ENCODE measurements at regions not wholly inside any gene's neighbourhood (a gene's known extent, or its start where the extent isn't known, plus 50 kb on each side); places are given as distances from the start of the nearest gene placed in this dataset.
"Not testable (repeated sequence)": the region's sequence is repeated elsewhere in the genome, so short reads cannot be mapped to it uniquely, and the experiment has no call there.

DNA sequence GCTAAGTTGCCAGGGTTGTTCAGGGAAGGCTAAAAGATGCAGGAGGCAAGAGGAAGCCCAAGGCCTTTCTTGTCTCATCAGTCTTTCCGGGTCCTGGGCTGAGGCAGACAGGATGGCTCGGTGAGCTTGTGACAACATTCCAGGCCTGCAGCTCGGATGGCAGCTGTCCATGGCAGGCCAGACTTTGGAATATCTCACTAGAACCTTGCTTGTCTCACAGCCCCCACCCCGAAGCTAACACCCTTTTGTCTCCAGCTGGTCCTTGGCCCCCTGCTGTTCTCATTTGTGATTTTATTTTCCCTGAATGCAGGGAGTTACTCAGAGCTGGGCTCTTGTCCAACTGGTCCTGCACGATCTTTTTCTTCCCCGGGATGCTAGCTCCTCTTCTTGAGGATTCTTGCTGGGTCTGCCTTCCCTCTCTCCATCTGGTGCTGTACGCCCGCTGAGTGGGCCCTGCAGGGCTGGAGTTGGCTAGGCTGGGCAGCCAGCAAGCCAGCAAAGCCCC lies 477.2 kb upstream of the CAMK1G start:
- no peak for DNase-seq (ENCODE audit: low read depth)
- TF ChIP-seq, protein P1, sequence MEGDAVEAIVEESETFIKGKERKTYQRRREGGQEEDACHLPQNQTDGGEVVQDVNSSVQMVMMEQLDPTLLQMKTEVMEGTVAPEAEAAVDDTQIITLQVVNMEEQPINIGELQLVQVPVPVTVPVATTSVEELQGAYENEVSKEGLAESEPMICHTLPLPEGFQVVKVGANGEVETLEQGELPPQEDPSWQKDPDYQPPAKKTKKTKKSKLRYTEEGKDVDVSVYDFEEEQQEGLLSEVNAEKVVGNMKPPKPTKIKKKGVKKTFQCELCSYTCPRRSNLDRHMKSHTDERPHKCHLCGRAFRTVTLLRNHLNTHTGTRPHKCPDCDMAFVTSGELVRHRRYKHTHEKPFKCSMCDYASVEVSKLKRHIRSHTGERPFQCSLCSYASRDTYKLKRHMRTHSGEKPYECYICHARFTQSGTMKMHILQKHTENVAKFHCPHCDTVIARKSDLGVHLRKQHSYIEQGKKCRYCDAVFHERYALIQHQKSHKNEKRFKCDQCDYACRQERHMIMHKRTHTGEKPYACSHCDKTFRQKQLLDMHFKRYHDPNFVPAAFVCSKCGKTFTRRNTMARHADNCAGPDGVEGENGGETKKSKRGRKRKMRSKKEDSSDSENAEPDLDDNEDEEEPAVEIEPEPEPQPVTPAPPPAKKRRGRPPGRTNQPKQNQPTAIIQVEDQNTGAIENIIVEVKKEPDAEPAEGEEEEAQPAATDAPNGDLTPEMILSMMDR (conservative IDR thresholded peaks at IDR 0.05; ENCODE audit: low read depth, low read length): no peak
- no peak overlapping the region for H3K4me3 ChIP-seq (ENCODE audit: low read depth, low read length)

DNA sequence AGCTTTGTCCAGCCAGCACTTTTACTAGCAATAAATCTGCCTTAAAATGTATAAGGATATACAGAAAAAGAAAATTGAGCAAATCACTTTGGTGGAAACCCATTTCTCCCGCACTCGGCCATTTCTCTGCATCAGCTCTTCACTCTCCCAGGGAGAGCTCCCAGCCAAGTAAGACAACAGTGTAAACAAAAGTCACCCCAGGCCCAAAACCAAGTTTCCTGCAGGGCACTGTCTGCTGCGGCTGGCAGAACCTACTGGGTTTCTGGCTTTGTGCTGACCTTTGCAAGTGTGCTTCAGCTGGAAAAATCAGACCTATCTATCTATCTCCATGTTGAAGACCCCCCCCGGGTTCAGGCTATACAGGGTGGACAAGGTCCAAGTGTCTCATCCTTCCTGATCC lies 476.7 kb upstream of the CAMK1G start:
- TF ChIP-seq, protein P1 (conservative IDR thresholded peaks at IDR 0.05; ENCODE audit: low read depth, low read length): no peak
- no peak overlapping the region for H3K4me3 ChIP-seq (ENCODE audit: low read depth, low read length)
- no peak for DNase-seq (ENCODE audit: low read depth)

DNA sequence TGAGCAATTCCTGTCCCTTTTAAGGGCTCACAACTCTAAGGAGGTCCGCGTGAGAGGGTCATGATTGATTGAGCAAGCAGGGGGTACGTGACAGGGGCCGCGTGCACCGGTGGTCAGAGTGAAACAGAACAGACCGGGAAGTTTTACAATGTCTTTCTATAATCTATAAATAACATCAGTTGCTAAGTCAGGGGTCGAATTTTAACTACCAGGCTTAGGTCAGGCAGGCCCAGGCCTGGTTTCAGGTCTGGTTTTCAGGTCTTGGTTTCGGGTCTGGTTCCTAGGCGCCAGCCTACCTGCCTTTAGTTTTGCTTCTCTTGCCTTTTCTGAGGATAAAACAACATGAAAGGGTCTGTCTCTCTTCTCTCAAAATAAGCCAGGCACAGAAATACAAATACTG lies 476.0 kb upstream of the CAMK1G start:
- TF ChIP-seq, protein P1 (conservative IDR thresholded peaks at IDR 0.05; ENCODE audit: low read depth, low read length): no peak
- no peak overlapping the region for H3K4me3 ChIP-seq (ENCODE audit: low read depth, low read length)
- DNase-seq (ENCODE audit: low read depth): no peak

DNA sequence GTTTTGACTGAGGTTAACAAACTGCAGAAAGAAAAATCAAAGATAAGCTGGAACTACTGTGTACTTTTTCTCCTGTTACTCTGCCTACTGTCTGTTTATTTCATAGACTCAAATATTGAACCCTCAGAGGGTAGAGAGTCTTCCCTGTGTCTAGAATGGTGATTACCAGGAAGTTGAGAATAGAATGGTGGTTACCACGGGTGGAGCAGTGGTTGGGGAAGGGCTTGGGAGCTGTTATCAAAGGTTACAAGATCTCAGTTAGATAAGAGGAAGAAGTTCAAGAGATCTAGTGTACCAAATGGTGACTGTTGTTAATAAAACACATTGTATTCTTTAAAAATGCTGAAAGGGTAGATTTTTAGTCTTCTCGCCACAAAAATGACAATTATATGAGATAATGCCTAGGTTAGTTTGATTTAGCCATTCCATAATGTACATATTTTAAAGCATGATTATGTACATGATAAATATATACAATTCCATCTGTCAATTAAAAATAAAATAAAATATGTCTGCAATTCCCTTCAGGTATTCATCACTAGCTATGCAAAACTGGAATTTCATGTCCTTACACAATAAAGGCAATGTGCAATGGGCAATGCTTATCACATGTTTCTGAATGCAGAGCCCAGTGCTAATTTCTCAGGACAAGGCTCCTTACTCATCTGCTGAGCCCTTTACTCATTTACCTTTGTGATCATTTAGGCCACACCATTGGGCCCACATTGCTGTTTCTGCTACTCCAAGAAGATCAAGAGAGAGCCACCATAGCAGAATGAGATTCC lies 474.3 kb upstream of the CAMK1G start:
- TF ChIP-seq, protein P1 (conservative IDR thresholded peaks at IDR 0.05; ENCODE audit: low read depth, low read length): no peak
- DNase-seq (ENCODE audit: low read depth): no peak
- H3K4me3 ChIP-seq (ENCODE audit: low read depth, low read length): no peak overlapping the region

DNA sequence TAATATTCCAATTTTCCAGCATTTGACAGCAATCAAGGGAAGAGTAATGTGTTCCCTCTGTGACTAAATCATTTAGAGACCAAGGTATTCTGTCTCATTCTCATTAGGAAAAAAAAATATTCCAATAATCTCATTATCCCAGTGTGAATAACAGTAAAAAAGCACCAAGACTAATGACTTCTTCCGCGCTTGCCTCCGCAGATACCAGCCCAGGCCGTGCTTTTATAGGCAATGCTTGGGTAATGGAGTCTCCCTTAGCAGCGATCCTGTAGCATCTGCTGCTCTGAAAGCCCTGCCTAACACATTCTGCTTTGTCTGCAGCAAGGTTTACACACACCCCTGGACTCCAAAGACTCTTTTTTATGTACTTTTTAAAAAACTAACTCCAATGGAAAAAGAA lies 470.0 kb upstream of the CAMK1G start:
- DNase-seq (ENCODE audit: low read depth): no peak
- H3K4me3 ChIP-seq (ENCODE audit: low read depth, low read length): no peak overlapping the region
- TF ChIP-seq, protein P1 (conservative IDR thresholded peaks at IDR 0.05; ENCODE audit: low read depth, low read length): no peak

DNA sequence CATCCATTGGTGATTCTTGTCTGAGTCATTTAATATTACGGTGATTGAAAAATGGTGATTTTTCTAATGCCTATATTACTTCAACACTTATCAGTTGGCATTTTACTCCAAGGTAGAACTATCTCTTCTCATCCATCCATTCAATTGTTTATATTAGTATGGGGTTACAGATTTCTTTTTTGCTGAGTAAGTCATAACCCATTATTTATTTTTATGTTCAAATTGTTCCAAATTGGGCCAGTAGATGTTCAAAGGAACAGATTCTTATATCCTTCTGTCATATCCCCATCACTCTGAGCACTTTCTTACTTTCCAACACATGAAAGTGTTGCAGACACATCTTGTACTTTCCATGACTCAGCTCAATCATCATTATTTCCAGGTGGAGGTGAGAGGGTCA lies 466.8 kb upstream of the CAMK1G start:
- DNase-seq (ENCODE audit: low read depth): no peak
- no peak overlapping the region for H3K4me3 ChIP-seq (ENCODE audit: low read depth, low read length)
- TF ChIP-seq, protein P1 (conservative IDR thresholded peaks at IDR 0.05; ENCODE audit: low read depth, low read length): no peak

DNA sequence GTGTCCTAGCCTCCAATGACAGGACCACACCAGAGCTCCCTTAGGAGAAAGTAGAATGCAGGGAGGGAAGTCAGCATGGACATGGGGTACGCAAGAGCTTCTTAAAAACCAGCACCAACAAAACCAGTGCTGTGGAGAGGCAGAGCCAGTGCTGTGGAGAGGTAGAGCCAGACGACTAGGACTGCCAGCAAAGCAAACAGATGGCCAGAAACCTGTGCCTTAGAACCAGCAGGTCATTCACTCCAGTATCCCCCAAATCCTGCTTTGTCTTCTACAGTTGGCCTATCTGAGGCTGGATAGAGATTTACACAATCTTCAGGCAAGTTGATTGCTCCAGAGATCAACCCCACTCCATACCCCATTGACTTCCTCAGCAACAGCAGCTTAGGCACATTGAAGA lies 459.9 kb upstream of the CAMK1G start:
- TF ChIP-seq, protein P1 (conservative IDR thresholded peaks at IDR 0.05; ENCODE audit: low read depth, low read length): no peak
- no peak overlapping the region for H3K4me3 ChIP-seq (ENCODE audit: low read depth, low read length)
- no peak for DNase-seq (ENCODE audit: low read depth)

DNA sequence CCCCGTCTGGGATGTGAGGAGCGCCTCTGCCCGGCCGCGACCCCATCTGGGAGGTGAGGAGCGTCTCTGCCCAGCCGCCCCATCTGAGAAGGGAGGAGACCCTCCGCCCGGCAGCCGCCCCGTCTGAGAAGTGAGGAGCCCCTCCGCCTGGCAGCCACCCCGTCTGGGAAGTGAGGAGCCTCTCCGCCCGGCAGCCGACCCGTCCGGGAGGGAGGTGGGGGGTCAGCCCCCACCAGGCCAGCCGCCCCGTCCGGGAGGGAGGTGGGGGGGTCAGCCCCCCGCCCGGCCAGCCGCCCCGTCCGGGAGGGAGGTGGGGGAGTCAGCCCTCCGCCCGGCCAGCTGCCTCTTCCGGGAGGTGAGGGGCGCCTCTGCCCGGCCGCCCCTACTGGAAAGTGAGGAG lies 454.4 kb upstream of the CAMK1G start:
- H3K4me3 ChIP-seq (ENCODE audit: low read depth, low read length); DNase-seq (ENCODE audit: low read depth): not testable (repeated sequence)
